ENCODE measurements at regions not wholly inside any gene's neighbourhood (a gene's known extent, or its start where the extent isn't known, plus 50 kb on each side); places are given as distances from the start of the nearest gene placed in this dataset.

- no peaks in the 10 kb centered on the region for H3K36me3 ChIP-seq (ENCODE audit: control insufficient read depth in 2 of 2, insufficient read depth in 2 of 2, low read length in 2 of 2)
Measured at GRCh38 chr18:73261923-73262322, 394.1 kb upstream of the NETO1 start.

GRCh38 chr18:73261243-73261642 is 393.5 kb upstream of the NETO1 start:
- Histone ChIP-seq H3K9me3 (ENCODE audit: control insufficient read depth in 2 of 2, low read length in 2 of 2) (no peaks in the 10 kb centered on the region), H3K9ac (ENCODE audit: low read length in 2 of 2) (no peak overlapping the region), H3K4me1 (ENCODE audit: control insufficient read depth, insufficient read depth, low read length) (no peaks in the 10 kb centered on the region), H3K36me3 (ENCODE audit: control insufficient read depth in 2 of 2, insufficient read depth in 2 of 2, low read length in 2 of 2) (no peaks in the 10 kb centered on the region), H3K27me3 (ENCODE audit: control insufficient read depth in 1 of 2, insufficient read depth in 2 of 2, low read length in 2 of 2) (no peaks in the 10 kb centered on the region), H3K4me3 (ENCODE audit: low read length in 2 of 2) (no peak overlapping the region), H3K27ac (ENCODE audit: low read length) (no peak overlapping the region)

More at GRCh38 chr18:73261923-73262322, 394.1 kb upstream of the NETO1 start:
- no peaks in the 10 kb centered on the region for H3K9me3 ChIP-seq (ENCODE audit: control insufficient read depth in 2 of 2, low read length in 2 of 2)
- no peaks in the 10 kb centered on the region for H3K27me3 ChIP-seq (ENCODE audit: control insufficient read depth in 1 of 2, insufficient read depth in 2 of 2, low read length in 2 of 2)
- H3K9ac ChIP-seq (ENCODE audit: low read length in 2 of 2): no peak overlapping the region
- H3K4me1 ChIP-seq (ENCODE audit: control insufficient read depth, insufficient read depth, low read length): no peaks in the 10 kb centered on the region
- no peak overlapping the region for H3K27ac ChIP-seq (ENCODE audit: low read length)
- no peak overlapping the region for H3K4me3 ChIP-seq (ENCODE audit: low read length in 2 of 2)

- no peak overlapping the region for H3K27ac ChIP-seq (ENCODE audit: low read length)
- no peaks in the 10 kb centered on the region for H3K4me1 ChIP-seq (ENCODE audit: control insufficient read depth, insufficient read depth, low read length)
- no peak overlapping the region for H3K9ac ChIP-seq (ENCODE audit: low read length in 2 of 2)
- no peaks in the 10 kb centered on the region for H3K9me3 ChIP-seq (ENCODE audit: control insufficient read depth in 2 of 2, low read length in 2 of 2)
- no peak overlapping the region for H3K4me3 ChIP-seq (ENCODE audit: low read length in 2 of 2)
- no peaks in the 10 kb centered on the region for H3K36me3 ChIP-seq (ENCODE audit: control insufficient read depth in 2 of 2, insufficient read depth in 2 of 2, low read length in 2 of 2)
- H3K27me3 ChIP-seq (ENCODE audit: control insufficient read depth in 1 of 2, insufficient read depth in 2 of 2, low read length in 2 of 2): no peaks in the 10 kb centered on the region
Measured at GRCh38 chr18:73258375-73259087, 390.7 kb upstream of the NETO1 start.

GRCh38 chr18:73254564-73254963 is 386.8 kb upstream of the NETO1 start:
- H3K36me3 ChIP-seq (ENCODE audit: control insufficient read depth in 2 of 2, insufficient read depth in 2 of 2, low read length in 2 of 2): no peaks in the 10 kb centered on the region
- no peaks in the 10 kb centered on the region for H3K27me3 ChIP-seq (ENCODE audit: control insufficient read depth in 1 of 2, insufficient read depth in 2 of 2, low read length in 2 of 2)
- H3K4me1 ChIP-seq (ENCODE audit: control insufficient read depth, insufficient read depth, low read length): no peaks in the 10 kb centered on the region
- H3K9ac ChIP-seq (ENCODE audit: low read length in 2 of 2): no peak overlapping the region
- H3K4me3 ChIP-seq (ENCODE audit: low read length in 2 of 2): no peak overlapping the region
- no peaks in the 10 kb centered on the region for H3K9me3 ChIP-seq (ENCODE audit: control insufficient read depth in 2 of 2, low read length in 2 of 2)
- H3K27ac ChIP-seq (ENCODE audit: low read length): no peak overlapping the region

GRCh38 chr18:73249030-73249429 is 381.2 kb upstream of the NETO1 start:
- Histone ChIP-seq H3K4me1 (ENCODE audit: control insufficient read depth, insufficient read depth, low read length) (no peaks in the 10 kb centered on the region), H3K36me3 (ENCODE audit: control insufficient read depth in 2 of 2, insufficient read depth in 2 of 2, low read length in 2 of 2) (no peaks in the 10 kb centered on the region), H3K9ac (ENCODE audit: low read length in 2 of 2) (no peak overlapping the region), H3K27me3 (ENCODE audit: control insufficient read depth in 1 of 2, insufficient read depth in 2 of 2, low read length in 2 of 2) (no peaks in the 10 kb centered on the region), H3K27ac (ENCODE audit: low read length) (no peak overlapping the region), H3K9me3 (ENCODE audit: control insufficient read depth in 2 of 2, low read length in 2 of 2) (no peaks in the 10 kb centered on the region), H3K4me3 (ENCODE audit: low read length in 2 of 2) (no peak overlapping the region)

- Histone ChIP-seq H3K4me3 (ENCODE audit: low read length in 2 of 2) (no peak overlapping the region), H3K27me3 (ENCODE audit: control insufficient read depth in 1 of 2, insufficient read depth in 2 of 2, low read length in 2 of 2) (no peaks in the 10 kb centered on the region), H3K9ac (ENCODE audit: low read length in 2 of 2) (no peak overlapping the region), H3K27ac (ENCODE audit: low read length) (no peak overlapping the region), H3K9me3 (ENCODE audit: control insufficient read depth in 2 of 2, low read length in 2 of 2) (no peaks in the 10 kb centered on the region), H3K36me3 (ENCODE audit: control insufficient read depth in 2 of 2, insufficient read depth in 2 of 2, low read length in 2 of 2) (no peaks in the 10 kb centered on the region), H3K4me1 (ENCODE audit: control insufficient read depth, insufficient read depth, low read length) (no peaks in the 10 kb centered on the region)
Measured at GRCh38 chr18:73246763-73247162, 379.0 kb upstream of the NETO1 start.

- Histone ChIP-seq H3K27ac (ENCODE audit: low read length) (no peak overlapping the region), H3K4me1 (ENCODE audit: control insufficient read depth, insufficient read depth, low read length) (no peaks in the 10 kb centered on the region), H3K27me3 (ENCODE audit: control insufficient read depth in 1 of 2, insufficient read depth in 2 of 2, low read length in 2 of 2) (no peaks in the 10 kb centered on the region), H3K9me3 (ENCODE audit: control insufficient read depth in 2 of 2, low read length in 2 of 2) (no peaks in the 10 kb centered on the region), H3K4me3 (ENCODE audit: low read length in 2 of 2) (no peak overlapping the region), H3K36me3 (ENCODE audit: control insufficient read depth in 2 of 2, insufficient read depth in 2 of 2, low read length in 2 of 2) (no peaks in the 10 kb centered on the region), H3K9ac (ENCODE audit: low read length in 2 of 2) (no peak overlapping the region)
Measured at GRCh38 chr18:73245345-73245744, 377.6 kb upstream of the NETO1 start.

- Histone ChIP-seq H3K9me3 (ENCODE audit: control insufficient read depth in 2 of 2, low read length in 2 of 2) (no peaks in the 10 kb centered on the region), H3K4me1 (ENCODE audit: control insufficient read depth, insufficient read depth, low read length) (no peaks in the 10 kb centered on the region)
Measured at GRCh38 chr18:73244401-73244800, 376.6 kb upstream of the NETO1 start.

GRCh38 chr18:73240899-73241298 is 373.1 kb upstream of the NETO1 start:
- H3K9ac ChIP-seq (ENCODE audit: low read length in 2 of 2): no peak overlapping the region
- H3K36me3 ChIP-seq (ENCODE audit: control insufficient read depth in 2 of 2, insufficient read depth in 2 of 2, low read length in 2 of 2): no peaks in the 10 kb centered on the region
- no peaks in the 10 kb centered on the region for H3K4me1 ChIP-seq (ENCODE audit: control insufficient read depth, insufficient read depth, low read length)
- no peak overlapping the region for H3K27ac ChIP-seq (ENCODE audit: low read length)
- no peaks in the 10 kb centered on the region for H3K9me3 ChIP-seq (ENCODE audit: control insufficient read depth in 2 of 2, low read length in 2 of 2)
- H3K27me3 ChIP-seq (ENCODE audit: control insufficient read depth in 1 of 2, insufficient read depth in 2 of 2, low read length in 2 of 2): no peaks in the 10 kb centered on the region
- H3K4me3 ChIP-seq (ENCODE audit: low read length in 2 of 2): no peak overlapping the region

More at GRCh38 chr18:73244401-73244800, 376.6 kb upstream of the NETO1 start:
- Histone ChIP-seq H3K36me3 (ENCODE audit: control insufficient read depth in 2 of 2, insufficient read depth in 2 of 2, low read length in 2 of 2) (no peaks in the 10 kb centered on the region), H3K4me3 (ENCODE audit: low read length in 2 of 2) (no peak overlapping the region), H3K27ac (ENCODE audit: low read length) (no peak overlapping the region), H3K9ac (ENCODE audit: low read length in 2 of 2) (no peak overlapping the region), H3K27me3 (ENCODE audit: control insufficient read depth in 1 of 2, insufficient read depth in 2 of 2, low read length in 2 of 2) (no peaks in the 10 kb centered on the region)

- no peaks in the 10 kb centered on the region for H3K36me3 ChIP-seq (ENCODE audit: control insufficient read depth in 2 of 2, insufficient read depth in 2 of 2, low read length in 2 of 2)
- H3K9ac ChIP-seq (ENCODE audit: low read length in 2 of 2): no peak overlapping the region
- no peak overlapping the region for H3K27ac ChIP-seq (ENCODE audit: low read length)
- no peak overlapping the region for H3K4me3 ChIP-seq (ENCODE audit: low read length in 2 of 2)
- no peaks in the 10 kb centered on the region for H3K9me3 ChIP-seq (ENCODE audit: control insufficient read depth in 2 of 2, low read length in 2 of 2)
- no peaks in the 10 kb centered on the region for H3K27me3 ChIP-seq (ENCODE audit: control insufficient read depth in 1 of 2, insufficient read depth in 2 of 2, low read length in 2 of 2)
- H3K4me1 ChIP-seq (ENCODE audit: control insufficient read depth, insufficient read depth, low read length): no peaks in the 10 kb centered on the region
Measured at GRCh38 chr18:73235921-73236320, 368.1 kb upstream of the NETO1 start.

- Histone ChIP-seq H3K36me3 (ENCODE audit: control insufficient read depth in 2 of 2, insufficient read depth in 2 of 2, low read length in 2 of 2) (no peaks in the 10 kb centered on the region), H3K9me3 (ENCODE audit: control insufficient read depth in 2 of 2, low read length in 2 of 2) (no peaks in the 10 kb centered on the region), H3K9ac (ENCODE audit: low read length in 2 of 2) (no peak overlapping the region), H3K4me1 (ENCODE audit: control insufficient read depth, insufficient read depth, low read length) (no peaks in the 10 kb centered on the region), H3K27ac (ENCODE audit: low read length) (no peak overlapping the region), H3K27me3 (ENCODE audit: control insufficient read depth in 1 of 2, insufficient read depth in 2 of 2, low read length in 2 of 2) (no peaks in the 10 kb centered on the region), H3K4me3 (ENCODE audit: low read length in 2 of 2) (no peak overlapping the region)
Measured at GRCh38 chr18:73235491-73235890, 367.7 kb upstream of the NETO1 start.
